ENCODE measurements at regions not wholly inside any gene's neighbourhood (a gene's known extent, or its start where the extent isn't known, plus 50 kb on each side); places are given as distances from the start of the nearest gene placed in this dataset.

DNA sequence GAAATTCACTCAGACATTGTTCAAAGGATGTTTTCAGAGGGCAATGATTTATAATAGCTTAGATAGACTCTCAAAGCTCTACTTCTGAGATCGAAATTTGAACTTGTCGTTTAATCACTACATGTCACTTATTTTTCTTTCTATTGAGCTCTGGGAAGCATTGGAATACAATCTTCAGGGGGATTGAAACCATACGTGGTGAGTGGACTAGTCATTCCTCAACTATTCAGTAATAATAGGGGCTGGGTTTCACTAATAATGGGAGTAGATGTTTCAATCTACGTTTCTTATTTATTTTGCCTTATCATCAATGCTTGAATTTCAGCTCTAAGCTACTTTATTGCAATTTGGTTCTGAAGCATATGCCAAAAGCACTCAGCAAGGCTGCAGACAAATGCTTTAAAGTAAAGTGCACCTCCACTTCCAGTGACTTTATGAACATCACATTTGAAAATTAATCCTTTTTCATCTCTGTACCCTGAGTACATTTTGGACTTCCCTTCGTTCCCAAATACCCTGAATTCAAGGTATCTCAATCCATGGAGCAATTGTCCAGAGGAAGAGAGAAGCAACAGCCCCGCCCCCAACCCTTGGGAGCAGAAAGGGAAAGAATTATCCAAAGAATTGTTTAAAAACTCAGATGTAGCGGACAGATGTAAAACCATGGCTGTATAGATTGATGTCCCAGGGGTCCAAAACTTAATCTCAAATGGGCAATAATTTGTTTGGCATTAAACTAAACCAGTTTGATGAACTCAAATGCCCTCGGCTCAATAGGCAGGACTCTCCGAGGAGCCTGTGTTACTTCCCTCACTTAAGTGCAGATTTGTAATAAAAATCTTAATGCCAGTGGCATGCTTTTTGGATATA is 68.1 kb downstream of the HFE start:
- TF ChIP-seq, protein P1, sequence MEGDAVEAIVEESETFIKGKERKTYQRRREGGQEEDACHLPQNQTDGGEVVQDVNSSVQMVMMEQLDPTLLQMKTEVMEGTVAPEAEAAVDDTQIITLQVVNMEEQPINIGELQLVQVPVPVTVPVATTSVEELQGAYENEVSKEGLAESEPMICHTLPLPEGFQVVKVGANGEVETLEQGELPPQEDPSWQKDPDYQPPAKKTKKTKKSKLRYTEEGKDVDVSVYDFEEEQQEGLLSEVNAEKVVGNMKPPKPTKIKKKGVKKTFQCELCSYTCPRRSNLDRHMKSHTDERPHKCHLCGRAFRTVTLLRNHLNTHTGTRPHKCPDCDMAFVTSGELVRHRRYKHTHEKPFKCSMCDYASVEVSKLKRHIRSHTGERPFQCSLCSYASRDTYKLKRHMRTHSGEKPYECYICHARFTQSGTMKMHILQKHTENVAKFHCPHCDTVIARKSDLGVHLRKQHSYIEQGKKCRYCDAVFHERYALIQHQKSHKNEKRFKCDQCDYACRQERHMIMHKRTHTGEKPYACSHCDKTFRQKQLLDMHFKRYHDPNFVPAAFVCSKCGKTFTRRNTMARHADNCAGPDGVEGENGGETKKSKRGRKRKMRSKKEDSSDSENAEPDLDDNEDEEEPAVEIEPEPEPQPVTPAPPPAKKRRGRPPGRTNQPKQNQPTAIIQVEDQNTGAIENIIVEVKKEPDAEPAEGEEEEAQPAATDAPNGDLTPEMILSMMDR (IDR thresholded peaks at IDR 0.05): no peak
- TF ChIP-seq POLR2A (IDR thresholded peaks at IDR 0.05): no peak
